Glutamatergic neuron (in vitro differentiated cells): ENCODE measurements at regions not wholly inside any gene's neighbourhood (a gene's known extent, or its start where the extent isn't known, plus 50 kb on each side); places are given as distances from the start of the nearest gene placed in this dataset.

Experiments
- DNase-seq: peaks from one replicate; pipeline ENCODE4 v3.0.0; 2022
- H3K27ac Mint-ChIP-seq: one replicate; pipeline ENCODE4 v1.8.0; 2020; ENCODE audit warnings: mild to moderate bottlenecking, mixed read lengths, inconsistent platforms; ENCODE audit not compliant: unreplicated experiment
- H3K27me3 Mint-ChIP-seq: one replicate; pipeline ENCODE4 v1.8.0; 2020; ENCODE audit warnings: mild to moderate bottlenecking, moderate library complexity, mixed read lengths, inconsistent platforms; ENCODE audit not compliant: unreplicated experiment
- H3K36me3 Mint-ChIP-seq: one replicate; pipeline ENCODE4 v1.8.0; 2020; ENCODE audit warnings: mild to moderate bottlenecking, mixed read lengths, inconsistent platforms; ENCODE audit not compliant: unreplicated experiment
- H3K4me1 Mint-ChIP-seq: one replicate; pipeline ENCODE4 v1.8.0; 2020; ENCODE audit warnings: mild to moderate bottlenecking, low read depth, mixed read lengths, inconsistent platforms; ENCODE audit not compliant: unreplicated experiment
- H3K4me3 Mint-ChIP-seq: one replicate; pipeline ENCODE4 v1.8.0; 2020; ENCODE audit warnings: mild to moderate bottlenecking, mixed read lengths, inconsistent platforms; ENCODE audit not compliant: unreplicated experiment
- H3K9me3 Mint-ChIP-seq: one replicate; pipeline ENCODE4 v1.8.0; 2020; ENCODE audit warnings: mild to moderate bottlenecking, moderate library complexity, mixed read lengths, inconsistent platforms; ENCODE audit not compliant: unreplicated experiment
- CTCF ChIP-seq: fragments of 200-600 bp; sonication (generic); IDR thresholded peaks from one replicate; pipeline ENCODE4 v1.5.0; 2021; ENCODE audit not compliant: partially characterized antibody, unreplicated experiment

GRCh38 chr5:153122403-153122802 is 368.1 kb upstream of the GRIA1 start:
- Mint-ChIP-seq H3K27me3 (no peaks in the 10 kb centered on the region), H3K9me3 (peaks cover 2% of the 10 kb centered on the region), H3K27ac (no peak overlapping the region), H3K4me1 (no peaks in the 10 kb centered on the region), H3K4me3 (no peak overlapping the region), H3K36me3 (no peaks in the 10 kb centered on the region)
- TF ChIP-seq CTCF: no peak
- DNase-seq: no peak

DNA sequence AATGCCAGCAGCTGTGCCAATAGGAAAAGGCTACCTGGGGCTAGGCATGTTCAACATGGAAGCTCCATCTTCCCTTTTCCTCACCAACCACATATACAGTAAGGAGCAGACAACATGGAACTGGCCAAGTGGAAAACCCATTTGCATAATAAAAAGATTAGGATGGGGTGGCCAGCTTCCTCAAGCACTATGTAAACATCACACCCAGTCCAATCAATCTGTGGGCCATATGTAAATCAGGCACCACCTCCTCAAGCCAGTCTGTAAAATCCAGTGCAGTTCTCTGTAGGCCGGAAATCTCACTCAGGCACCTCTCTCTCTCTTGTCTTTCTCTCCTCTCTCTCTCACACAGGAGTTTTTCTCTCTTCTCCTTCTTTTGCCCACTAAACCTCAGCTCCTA is 360.2 kb upstream of the GRIA1 start:
- DNase-seq: no peak
- TF ChIP-seq CTCF: no peak
- Mint-ChIP-seq H3K4me3 (no peak overlapping the region), H3K4me1 (no peaks in the 10 kb centered on the region), H3K27ac (no peak overlapping the region), H3K9me3 (no peaks in the 10 kb centered on the region), H3K27me3 (no peaks in the 10 kb centered on the region), H3K36me3 (no peaks in the 10 kb centered on the region)

DNA sequence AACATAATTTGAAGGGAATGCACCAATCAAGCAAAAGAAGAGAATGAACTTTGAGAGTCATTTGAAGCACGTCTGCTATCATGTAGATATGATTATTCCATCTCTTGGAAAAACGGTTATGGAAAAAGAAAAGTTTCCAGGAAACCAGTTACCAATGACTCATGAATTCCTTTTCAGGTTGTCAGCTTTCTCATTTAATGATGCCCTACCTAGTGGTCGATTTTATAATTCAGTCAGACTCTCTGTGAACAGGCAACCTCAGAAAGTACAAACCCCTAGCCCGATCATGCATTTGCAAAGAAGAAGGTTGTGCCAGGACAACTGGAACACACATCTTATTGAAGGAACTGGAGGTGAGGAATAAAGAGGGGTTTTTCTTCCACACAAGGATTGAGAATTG is 355.1 kb upstream of the GRIA1 start:
- Mint-ChIP-seq H3K9me3 (no peaks in the 10 kb centered on the region), H3K36me3 (no peaks in the 10 kb centered on the region), H3K27ac (no peak overlapping the region), H3K4me3 (no peak overlapping the region), H3K4me1 (peaks cover 4% of the 10 kb centered on the region), H3K27me3 (no peaks in the 10 kb centered on the region)
- no peak for TF ChIP-seq CTCF
- DNase-seq: no peak

GRCh38 chr5:153136910-153137614 is 353.4 kb upstream of the GRIA1 start:
- Mint-ChIP-seq H3K27me3 (no peaks in the 10 kb centered on the region), H3K4me3 (no peak overlapping the region), H3K4me1 (peaks cover 4% of the 10 kb centered on the region), H3K36me3 (no peaks in the 10 kb centered on the region), H3K27ac (no peak overlapping the region), H3K9me3 (no peaks in the 10 kb centered on the region)
- no peak for DNase-seq
- TF ChIP-seq CTCF: no peak

GRCh38 chr5:153147891-153148623 is 342.4 kb upstream of the GRIA1 start:
- Mint-ChIP-seq H3K36me3 (no peaks in the 10 kb centered on the region), H3K4me3 (no peak overlapping the region), H3K27ac (no peak overlapping the region), H3K27me3 (peaks cover 4% of the 10 kb centered on the region), H3K4me1 (no peaks in the 10 kb centered on the region), H3K9me3 (peaks cover 3% of the 10 kb centered on the region)
- peak; percentile 70 for TF ChIP-seq CTCF
- peak; percentile 17 for DNase-seq
